ENCODE measurements at regions not wholly inside any gene's neighbourhood (a gene's known extent, or its start where the extent isn't known, plus 50 kb on each side); places are given as distances from the start of the nearest gene placed in this dataset.
A peak's percentile ranks its signal among the peaks of the same experiment; 100 is the strongest.

DNA sequence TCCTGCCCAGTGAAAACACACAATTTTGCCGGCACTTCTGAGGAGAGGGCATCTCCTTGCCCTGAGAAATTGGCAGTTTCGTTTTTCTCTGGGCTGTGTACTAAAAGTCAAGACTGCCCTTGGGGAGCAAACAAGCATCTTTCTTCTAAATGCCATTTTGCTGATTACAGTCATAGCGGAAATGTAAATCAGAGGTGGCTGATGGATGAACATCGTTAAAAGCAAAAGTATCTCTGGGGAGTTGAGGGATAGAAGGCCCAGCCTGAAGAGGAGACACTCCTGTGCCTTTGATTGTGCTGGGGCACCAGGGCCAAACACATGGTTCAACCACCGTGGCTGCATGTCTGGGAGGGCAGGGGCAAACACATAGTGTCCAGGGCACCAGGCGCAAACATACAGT lies 49.8 kb downstream of the ABCC12 start:
- FAIRE-seq, result no peak
- no peak for TF ChIP-seq POLR2A (IDR thresholded peaks at IDR 0.05; ENCODE audit: low read depth, low read length)
- DNase-seq (ENCODE audit: insufficient read length, low spot score), result no peak

DNA sequence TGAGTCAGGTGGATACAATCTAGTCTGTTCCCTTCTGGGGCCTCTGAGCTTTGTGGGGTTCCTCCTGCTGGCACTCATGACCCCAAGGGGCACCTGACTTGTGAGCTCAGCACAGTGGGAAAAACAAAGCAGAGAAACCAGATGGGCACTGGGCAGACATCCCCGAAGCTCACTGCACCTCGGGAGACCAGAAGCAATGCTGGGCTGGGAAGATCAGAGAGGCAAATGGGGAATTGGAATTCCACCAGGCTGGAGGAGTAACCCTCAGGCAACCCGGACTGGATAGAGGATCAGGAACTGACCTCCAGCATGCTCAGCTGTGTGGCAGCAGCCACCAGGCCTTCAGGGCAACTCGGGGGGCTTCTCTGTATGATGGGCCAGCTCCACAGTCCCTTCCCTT lies 50.3 kb downstream of the ABCC12 start:
- DNase-seq (ENCODE audit: insufficient read length, low spot score) (no peak), FAIRE-seq (no peak)
- TF ChIP-seq POLR2A (IDR thresholded peaks at IDR 0.05; ENCODE audit: low read depth, low read length), result no peak

DNA sequence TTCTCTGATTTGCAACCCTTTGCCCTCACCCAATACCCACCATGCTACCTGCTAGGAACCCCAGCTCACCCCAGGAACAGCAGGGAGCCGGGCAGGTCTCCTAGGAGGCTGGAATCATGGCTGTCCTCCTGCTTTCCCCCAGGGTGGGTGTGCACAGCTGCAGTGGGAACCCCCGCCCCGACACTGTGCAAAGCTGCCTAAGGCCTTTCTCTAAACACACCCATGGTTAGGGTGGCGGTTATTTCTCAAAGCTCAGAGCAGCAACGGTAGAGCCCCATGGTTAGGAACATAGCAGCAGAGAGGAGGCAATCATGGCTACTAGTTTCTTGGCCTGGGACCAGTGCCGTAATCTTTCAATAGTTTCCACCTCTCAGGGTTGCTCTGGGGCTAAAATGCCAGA lies 52.2 kb downstream of the ABCC12 start:
- no peak for FAIRE-seq
- no peak for DNase-seq (ENCODE audit: insufficient read length, low spot score)
- TF ChIP-seq POLR2A (IDR thresholded peaks at IDR 0.05; ENCODE audit: low read depth, low read length), result no peak

DNA sequence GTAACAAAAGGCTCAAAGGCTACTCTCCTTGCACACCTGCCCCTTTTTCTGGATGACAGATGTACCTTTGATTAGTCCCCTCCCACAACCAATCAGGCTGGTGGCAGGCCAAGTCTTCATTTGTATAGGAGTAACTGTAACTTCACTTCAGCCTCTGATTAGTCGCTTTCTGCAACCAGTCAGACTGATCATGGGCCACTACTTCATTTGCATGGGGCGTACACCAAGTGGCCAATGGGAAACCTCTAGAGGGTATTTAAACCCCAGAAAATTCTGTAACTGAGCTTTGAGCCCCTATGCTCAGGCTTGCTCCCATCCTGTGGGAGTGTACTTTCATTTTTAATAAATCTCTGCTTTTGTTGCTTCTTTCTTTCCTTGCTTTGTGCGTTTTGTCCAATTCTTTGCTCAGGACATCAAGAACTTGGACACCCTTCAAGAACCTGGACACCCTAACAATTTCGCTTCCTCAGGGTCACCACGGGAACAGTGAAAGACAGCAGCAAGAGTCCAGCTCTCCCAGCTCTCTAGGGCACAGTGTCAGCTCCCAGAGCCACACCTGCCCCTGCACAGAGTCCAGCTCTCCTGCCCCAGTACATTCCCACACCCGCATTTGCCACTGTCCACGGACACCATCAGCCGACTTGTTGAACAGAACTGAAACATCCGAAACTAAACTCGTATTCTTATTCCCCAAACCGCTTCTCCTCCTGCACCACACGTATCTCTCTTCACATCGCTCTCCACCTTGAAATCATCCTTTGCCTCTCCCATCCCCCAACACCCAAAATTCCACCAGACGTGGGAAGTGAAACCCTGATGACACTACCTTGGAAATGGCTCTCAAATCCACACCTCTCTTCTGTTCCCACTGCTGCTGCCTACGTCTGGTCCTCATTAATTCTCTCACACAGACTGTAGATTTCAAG lies 53.4 kb downstream of the ABCC12 start:
- no peak for TF ChIP-seq POLR2A (IDR thresholded peaks at IDR 0.05; ENCODE audit: low read depth, low read length)
- FAIRE-seq (no peak), DNase-seq (ENCODE audit: insufficient read length, low spot score) (no peak)

DNA sequence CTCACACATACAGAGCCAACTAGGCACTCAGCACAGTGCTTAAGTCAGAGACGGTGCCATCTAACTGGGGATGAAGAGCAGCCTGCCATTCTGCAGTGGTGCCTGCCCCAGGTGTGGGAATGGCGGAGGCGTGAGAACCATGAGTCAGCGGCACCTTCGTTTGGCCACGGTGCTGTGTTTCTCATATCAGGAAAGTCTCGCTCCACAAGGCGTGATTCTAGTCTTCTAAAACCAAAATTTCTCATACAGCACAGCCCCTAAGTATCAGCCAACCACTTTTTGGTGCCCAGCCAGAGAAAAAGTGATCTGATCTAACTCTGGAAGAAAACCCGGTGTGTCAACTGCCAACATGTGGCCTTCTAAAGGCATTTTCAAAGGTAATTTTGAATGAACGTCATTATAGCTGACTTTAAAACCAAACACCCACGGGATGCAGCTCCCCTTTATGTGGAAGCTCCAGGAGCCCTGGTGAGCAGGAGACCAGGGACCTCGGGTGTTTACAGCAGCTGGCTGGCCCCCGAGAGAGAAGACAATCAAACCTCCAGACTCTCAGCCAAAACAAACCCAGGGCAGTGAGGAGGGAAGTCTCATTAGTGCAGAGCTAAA lies 54.6 kb downstream of the ABCC12 start:
- TF ChIP-seq POLR2A (IDR thresholded peaks at IDR 0.05; ENCODE audit: low read depth, low read length), result no peak
- FAIRE-seq (no peak), DNase-seq (ENCODE audit: insufficient read length, low spot score) (no peak)

DNA sequence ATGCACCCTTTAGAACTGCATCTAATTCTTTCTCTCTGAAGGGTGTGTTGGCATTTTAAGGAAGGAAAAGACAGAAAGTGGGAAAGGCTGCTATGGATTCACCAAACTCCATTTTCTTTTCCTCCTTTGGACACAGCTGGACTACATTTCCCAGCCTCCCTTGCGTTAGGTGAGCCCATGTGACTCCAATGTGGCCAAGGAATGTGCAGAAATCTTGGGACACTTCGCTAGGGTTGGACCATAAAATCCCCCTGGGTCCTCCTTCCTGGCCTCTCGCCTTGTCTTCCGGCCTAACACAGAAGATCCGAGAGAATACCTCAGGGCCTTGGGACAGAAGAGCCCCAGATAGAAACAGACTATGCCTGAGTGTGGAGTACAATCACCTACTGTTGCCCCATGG lies 56.3 kb downstream of the ABCC12 start:
- FAIRE-seq, result no peak
- no peak for TF ChIP-seq POLR2A (IDR thresholded peaks at IDR 0.05; ENCODE audit: low read depth, low read length)

DNA sequence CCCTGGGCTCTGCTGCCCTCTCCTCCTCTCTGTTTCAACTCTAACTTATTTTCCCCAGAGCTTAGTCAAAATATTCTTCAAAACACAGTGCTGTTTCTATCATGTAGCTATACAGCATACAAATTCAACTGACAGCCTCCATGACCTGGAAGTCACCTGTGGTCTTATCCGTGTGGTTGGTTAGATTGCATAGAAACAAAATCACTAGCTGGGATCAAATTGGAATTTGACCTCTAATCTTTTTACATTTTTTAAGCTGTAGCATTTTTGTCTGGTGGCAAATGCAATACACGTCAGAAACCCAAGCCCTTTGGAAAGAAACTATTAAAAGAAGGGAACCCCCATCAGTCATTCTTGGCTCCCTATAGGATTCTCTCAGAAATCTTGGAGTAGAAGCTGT lies 57.3 kb downstream of the ABCC12 start:
- no peak for TF ChIP-seq POLR2A (IDR thresholded peaks at IDR 0.05; ENCODE audit: low read depth, low read length)
- DNase-seq (ENCODE audit: insufficient read length, low spot score), result no peak
- no peak for FAIRE-seq

More for the DNA sequence above, 56.3 kb downstream of the ABCC12 start:
- peak; percentile 25 for DNase-seq (ENCODE audit: insufficient read length, low spot score)

DNA sequence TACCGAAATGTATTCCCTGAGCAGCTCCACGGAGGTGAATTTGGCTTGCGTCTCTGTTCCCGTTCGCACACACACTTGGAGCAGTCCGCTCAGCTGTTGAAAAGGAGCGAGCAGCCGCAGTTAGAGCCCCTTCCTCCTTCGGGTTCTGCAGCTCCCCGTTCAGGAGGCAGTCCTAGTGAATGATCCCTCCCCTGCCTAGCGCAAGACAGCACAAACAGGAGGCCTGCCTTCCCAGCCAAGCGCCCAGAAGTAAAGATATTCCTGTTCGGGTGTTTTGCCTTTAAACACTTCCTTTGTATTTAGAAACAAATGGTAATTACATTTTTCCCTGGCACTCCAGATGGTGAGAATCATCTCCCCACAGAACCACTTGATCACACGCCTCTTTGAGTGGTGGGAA lies 64.7 kb downstream of the ABCC12 start:
- TF ChIP-seq POLR2A (IDR thresholded peaks at IDR 0.05; ENCODE audit: low read depth, low read length), result no peak
- FAIRE-seq (no peak), DNase-seq (ENCODE audit: insufficient read length, low spot score) (no peak)

DNA sequence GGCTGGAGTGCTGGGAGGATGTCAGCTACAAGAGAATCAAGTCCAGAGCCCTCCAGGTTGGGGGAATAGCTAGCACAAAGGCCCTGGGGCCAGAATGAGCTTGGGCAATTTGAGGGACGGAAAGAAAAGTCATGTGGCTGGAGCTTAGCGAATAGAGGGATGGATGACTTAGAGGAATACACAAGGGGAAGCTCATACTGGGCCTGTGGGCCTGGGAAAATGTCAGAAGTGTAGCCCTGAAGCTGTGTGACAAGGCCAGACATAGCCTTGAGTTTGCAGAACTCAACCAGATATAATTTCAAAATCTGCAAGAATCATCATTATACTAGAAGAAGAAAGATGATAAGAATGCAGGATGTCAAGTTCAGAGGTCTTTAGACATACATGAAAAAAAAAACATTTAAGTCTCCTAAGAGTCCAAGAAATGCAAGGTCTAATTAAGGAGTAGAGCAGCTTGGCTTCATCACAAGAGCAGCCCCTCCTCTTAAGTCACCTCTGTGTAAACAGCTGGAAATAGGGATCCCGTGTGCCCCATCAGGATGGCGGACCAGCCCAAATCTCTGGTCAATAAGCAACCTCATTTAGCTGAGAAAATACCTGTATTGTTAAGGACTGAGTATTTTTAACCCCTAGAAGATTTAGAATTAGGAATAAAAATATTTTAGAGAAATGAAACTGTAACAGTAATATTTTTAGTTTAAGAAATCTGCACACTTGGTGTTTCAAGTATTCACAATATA lies 66.6 kb downstream of the ABCC12 start:
- DNase-seq (ENCODE audit: insufficient read length, low spot score), result no peak
- TF ChIP-seq POLR2A (IDR thresholded peaks at IDR 0.05; ENCODE audit: low read depth, low read length), result no peak
- no peak for FAIRE-seq

DNA sequence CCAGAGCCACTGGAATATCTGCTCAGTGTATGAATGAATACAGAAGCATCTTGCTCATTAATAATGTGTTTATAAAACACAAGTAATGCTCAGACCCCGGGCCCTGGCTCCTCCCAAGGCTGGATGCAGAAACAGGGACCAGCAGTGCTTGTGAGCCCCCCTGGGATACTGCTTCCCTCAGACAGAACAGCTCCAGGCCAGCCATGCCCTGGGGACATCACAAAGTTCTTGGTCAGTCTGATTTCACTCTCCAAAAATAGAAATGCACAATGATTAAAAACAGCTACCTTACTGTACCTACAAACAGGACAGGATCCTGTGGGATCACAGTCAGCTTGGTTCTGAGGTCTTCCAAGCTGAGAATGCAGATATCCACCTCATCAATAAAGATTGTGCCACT lies 68.2 kb downstream of the ABCC12 start:
- TF ChIP-seq POLR2A (IDR thresholded peaks at IDR 0.05; ENCODE audit: low read depth, low read length), result no peak
- FAIRE-seq, result no peak

DNA sequence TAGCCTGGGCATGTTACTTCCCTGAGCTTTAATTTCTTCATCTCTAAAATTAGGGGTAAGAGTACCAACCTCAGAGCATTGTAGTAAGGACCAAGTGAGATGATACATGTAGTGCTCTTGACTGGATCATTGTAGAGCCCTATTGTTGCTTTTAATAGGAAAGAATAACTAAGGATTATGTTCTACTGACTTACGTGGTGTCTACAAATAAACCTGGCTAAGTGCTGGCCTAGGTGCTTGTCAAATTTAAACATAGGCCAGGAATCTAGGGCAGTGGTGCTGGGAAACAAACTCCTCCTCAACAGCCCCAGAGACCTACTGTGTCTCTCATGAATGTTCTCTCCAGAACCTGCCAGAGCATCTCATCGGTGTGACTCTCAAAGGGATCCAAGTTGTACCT lies 69.4 kb downstream of the ABCC12 start:
- DNase-seq (ENCODE audit: insufficient read length, low spot score) (no peak), FAIRE-seq (no peak)
- TF ChIP-seq POLR2A (IDR thresholded peaks at IDR 0.05; ENCODE audit: low read depth, low read length), result no peak

More for the DNA sequence above, 68.2 kb downstream of the ABCC12 start:
- no peak for DNase-seq (ENCODE audit: insufficient read length, low spot score)

DNA sequence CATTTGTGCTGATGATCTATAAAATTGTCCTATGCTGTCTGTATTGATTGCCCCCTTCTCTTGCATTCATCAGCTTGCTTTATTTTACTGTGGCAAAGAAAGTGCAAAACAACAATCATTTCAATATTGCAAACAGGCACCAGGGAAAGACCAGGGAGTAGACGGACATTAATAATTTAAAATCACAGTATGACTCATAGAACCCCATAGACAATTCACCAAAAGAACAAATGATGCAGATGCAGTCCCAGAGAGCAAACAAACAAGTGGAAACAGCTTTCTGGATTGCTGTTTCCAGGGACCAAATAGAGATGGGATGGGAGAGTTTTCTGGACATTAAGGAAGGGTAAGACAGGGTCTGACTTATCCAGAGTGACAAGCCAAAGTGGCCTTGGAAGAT lies 70.1 kb downstream of the ABCC12 start:
- DNase-seq (ENCODE audit: insufficient read length, low spot score) (no peak), FAIRE-seq (no peak)
- no peak for TF ChIP-seq POLR2A (IDR thresholded peaks at IDR 0.05; ENCODE audit: low read depth, low read length)

DNA sequence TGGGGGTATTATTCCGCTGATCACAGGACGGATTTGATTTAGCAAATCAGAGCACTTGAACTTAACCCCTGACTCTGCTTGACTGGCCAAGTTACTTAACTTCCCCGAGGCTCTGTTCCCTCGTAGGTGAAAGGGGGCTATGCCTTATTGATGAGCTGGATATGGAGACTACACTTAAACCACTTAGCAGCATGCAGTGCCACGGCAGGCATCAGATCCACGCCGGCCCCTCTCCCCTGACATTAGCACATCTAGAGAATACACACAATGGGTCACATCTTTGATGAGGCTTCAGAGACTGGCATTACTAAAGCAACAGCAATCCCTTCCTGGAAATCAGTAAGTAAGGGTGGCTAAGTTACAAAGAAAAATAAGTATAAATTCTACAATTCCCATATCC lies 71.0 kb downstream of the ABCC12 start:
- no peak for FAIRE-seq
- no peak for DNase-seq (ENCODE audit: insufficient read length, low spot score)
- no peak for TF ChIP-seq POLR2A (IDR thresholded peaks at IDR 0.05; ENCODE audit: low read depth, low read length)

DNA sequence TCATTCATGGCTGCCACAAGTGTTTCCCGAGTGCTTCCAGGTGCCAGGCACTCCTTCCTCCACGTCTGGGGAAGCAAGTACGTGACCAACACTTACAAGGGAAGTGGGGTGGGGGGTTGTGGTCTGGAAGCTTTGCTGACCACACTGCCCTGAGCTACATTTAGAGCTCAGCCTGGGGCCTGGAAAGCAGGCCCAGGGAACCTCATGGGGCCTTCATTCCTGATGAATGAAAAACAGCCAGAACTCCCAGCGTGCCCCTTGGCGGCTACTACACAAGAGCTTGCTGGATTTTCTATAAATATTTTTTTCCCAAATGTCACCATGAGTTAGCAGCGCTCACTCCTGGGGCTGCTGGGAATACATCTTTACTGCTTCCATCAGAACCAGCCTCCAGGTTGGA lies 73.3 kb downstream of the ABCC12 start:
- no peak for TF ChIP-seq POLR2A (IDR thresholded peaks at IDR 0.05; ENCODE audit: low read depth, low read length)
- FAIRE-seq (no peak), DNase-seq (ENCODE audit: insufficient read length, low spot score) (no peak)
